ENCODE measurements at regions not wholly inside any gene's neighbourhood (a gene's known extent, or its start where the extent isn't known, plus 50 kb on each side); places are given as distances from the start of the nearest gene placed in this dataset.

DNA sequence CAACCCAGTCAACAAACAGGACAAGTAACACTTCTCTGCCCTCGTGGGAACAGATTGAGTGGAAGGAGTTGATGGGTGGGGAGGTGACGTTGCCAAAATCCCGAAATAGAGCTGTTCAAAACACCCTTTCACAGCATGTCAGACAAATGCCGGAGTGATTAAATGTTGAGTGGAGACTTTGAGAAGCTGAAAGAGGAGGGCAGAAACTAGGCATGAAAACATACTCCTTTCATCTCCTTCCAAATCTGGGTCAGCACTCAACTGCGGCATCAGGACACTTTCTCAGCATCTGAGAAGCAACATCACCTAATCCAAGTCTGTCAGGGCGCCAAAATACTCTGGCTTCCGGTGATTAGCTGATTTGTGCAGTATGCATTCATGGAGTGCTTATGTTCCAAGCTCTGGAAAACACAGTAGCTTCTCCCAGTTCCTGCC lies 51.5 kb upstream of the MRI1 start:
- Mint-ChIP-seq H3K27me3 (ENCODE audit: insufficient read depth) (peaks cover 8% of the 10 kb centered on the region), H3K4me3 (no peak overlapping the region), H3K27ac (no peak overlapping the region), H3K36me3 (ENCODE audit: low read depth) (peaks cover 4% of the 10 kb centered on the region; the same call in 1 of the 2 replicates), H3K4me1 (ENCODE audit: low read depth) (peaks cover 12% of the 10 kb centered on the region), H3K9me3 (peaks cover 13% of the 10 kb centered on the region)
- DNase-seq = no peak
- TF ChIP-seq, protein P1, sequence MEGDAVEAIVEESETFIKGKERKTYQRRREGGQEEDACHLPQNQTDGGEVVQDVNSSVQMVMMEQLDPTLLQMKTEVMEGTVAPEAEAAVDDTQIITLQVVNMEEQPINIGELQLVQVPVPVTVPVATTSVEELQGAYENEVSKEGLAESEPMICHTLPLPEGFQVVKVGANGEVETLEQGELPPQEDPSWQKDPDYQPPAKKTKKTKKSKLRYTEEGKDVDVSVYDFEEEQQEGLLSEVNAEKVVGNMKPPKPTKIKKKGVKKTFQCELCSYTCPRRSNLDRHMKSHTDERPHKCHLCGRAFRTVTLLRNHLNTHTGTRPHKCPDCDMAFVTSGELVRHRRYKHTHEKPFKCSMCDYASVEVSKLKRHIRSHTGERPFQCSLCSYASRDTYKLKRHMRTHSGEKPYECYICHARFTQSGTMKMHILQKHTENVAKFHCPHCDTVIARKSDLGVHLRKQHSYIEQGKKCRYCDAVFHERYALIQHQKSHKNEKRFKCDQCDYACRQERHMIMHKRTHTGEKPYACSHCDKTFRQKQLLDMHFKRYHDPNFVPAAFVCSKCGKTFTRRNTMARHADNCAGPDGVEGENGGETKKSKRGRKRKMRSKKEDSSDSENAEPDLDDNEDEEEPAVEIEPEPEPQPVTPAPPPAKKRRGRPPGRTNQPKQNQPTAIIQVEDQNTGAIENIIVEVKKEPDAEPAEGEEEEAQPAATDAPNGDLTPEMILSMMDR (IDR thresholded peaks at IDR 0.05) = no peak

DNA sequence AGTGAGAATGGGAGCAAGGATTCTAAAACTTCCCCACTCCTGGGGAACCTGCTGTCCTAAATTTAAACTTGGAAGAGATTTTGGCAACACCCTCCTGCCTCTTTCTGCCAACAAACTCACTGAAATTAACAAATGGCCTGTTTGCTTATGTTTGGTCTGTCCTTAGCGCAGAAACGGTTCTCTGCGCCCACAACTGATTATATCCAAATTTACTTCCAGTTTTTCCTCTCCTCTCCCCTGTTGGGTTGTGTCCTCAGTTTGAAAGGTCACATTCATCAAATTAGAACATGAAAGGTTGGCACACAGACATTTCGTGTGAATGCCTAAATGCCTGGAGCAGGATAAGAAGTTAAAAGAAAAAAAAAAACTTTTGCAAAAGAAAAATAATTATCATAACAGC lies 56.4 kb upstream of the MRI1 start:
- Mint-ChIP-seq H3K4me1 (ENCODE audit: low read depth) (no peaks in the 10 kb centered on the region; the same call in 1 of the 2 replicates), H3K9me3 (peaks cover 14% of the 10 kb centered on the region), H3K4me3 (no peak overlapping the region), H3K27ac (no peak overlapping the region), H3K27me3 (ENCODE audit: insufficient read depth) (peaks cover 11% of the 10 kb centered on the region), H3K36me3 (ENCODE audit: low read depth) (no peaks in the 10 kb centered on the region; the same call in 1 of the 2 replicates)
- no peak for DNase-seq
- TF ChIP-seq, protein P1 (IDR thresholded peaks at IDR 0.05) = no peak

DNA sequence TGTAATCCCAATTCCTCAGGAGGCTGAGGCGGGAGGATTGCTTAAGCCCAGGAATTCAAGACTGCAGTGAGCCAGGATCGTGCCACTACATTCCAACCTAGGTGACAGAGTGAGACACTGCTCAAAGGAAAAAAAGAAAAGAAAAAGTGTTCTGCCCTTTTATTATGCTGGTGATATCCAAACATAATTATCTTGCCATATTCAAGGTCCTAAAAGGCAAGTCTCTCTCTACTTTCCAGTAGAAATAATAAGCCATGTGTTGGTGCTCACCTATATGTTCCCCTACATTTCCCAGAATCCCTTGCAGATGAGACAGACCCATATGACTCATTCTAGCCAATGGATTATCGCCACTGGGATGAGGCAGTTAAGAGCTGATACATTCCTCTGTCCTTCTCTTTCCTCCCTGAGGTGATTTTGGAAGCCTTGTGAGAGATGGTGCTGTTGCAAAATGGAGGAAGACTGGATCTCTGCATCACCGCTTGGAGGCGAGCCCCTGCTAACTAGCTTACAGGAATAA lies 58.3 kb upstream of the MRI1 start:
- H3K4me1 Mint-ChIP-seq (ENCODE audit: low read depth) = no peaks in the 10 kb centered on the region
- no peak overlapping the region for H3K4me3 Mint-ChIP-seq
- peaks cover 25% of the 10 kb centered on the region for H3K9me3 Mint-ChIP-seq
- peaks cover 16% of the 10 kb centered on the region for H3K27me3 Mint-ChIP-seq (ENCODE audit: insufficient read depth)
- no peak overlapping the region for H3K27ac Mint-ChIP-seq
- H3K36me3 Mint-ChIP-seq (ENCODE audit: low read depth) = no peaks in the 10 kb centered on the region; the same call in 1 of the 2 replicates
- no peak for DNase-seq
- TF ChIP-seq, protein P1 (IDR thresholded peaks at IDR 0.05) = no peak

DNA sequence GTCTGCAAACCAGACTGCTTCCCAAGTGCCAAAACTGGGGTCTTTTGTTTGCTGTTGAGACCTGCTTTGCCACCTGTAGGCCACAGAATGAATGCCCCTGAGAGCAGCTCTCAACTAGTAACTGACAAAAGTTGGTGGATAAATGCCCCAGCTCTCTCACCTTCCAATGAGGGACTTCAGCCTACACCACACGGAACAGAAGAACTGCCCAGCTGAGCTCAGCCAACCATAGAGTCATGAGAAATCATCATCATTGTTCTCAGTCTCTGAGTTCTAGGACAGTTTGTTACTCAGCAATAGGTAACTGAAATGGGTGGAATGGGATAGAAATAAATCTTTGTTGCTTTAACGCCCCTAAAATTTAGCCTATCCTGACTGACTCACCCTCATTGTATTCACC lies 59.1 kb upstream of the MRI1 start:
- H3K36me3 Mint-ChIP-seq (ENCODE audit: low read depth) = no peaks in the 10 kb centered on the region; the same call in 1 of the 2 replicates
- H3K4me1 Mint-ChIP-seq (ENCODE audit: low read depth) = peaks cover 5% of the 10 kb centered on the region; the same call in 1 of the 2 replicates
- TF ChIP-seq, protein P1 (IDR thresholded peaks at IDR 0.05) = no peak
- no peak overlapping the region for H3K4me3 Mint-ChIP-seq
- DNase-seq = no peak
- no peak overlapping the region for H3K27ac Mint-ChIP-seq
- peaks cover 25% of the 10 kb centered on the region for H3K9me3 Mint-ChIP-seq
- peaks cover 15% of the 10 kb centered on the region for H3K27me3 Mint-ChIP-seq (ENCODE audit: insufficient read depth)

DNA sequence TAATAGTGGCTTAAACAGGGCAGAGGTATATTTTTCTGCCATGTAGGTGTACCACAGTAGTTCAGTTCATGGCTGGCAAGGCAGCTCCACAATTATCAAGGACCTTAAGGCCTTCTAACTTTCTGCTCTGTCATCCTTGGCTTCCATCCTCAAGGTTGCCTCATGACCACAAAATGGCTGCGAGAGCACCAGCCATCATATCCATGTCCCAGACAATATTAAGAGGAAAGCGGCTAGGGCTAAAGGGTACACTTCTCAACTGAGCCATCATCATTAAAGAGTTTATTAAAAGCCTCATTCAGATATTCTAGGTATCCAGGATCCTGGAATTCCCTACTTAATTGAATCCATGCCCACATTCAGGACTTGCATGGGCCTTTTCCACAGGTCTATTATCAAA lies 62.7 kb upstream of the MRI1 start:
- DNase-seq = no peak
- Mint-ChIP-seq H3K4me3 (no peak overlapping the region), H3K4me1 (ENCODE audit: low read depth) (peaks cover 8% of the 10 kb centered on the region; the same call in 1 of the 2 replicates), H3K27ac (no peak overlapping the region), H3K36me3 (ENCODE audit: low read depth) (no peaks in the 10 kb centered on the region; the same call in 1 of the 2 replicates), H3K9me3 (peaks cover 25% of the 10 kb centered on the region), H3K27me3 (ENCODE audit: insufficient read depth) (peaks cover 16% of the 10 kb centered on the region)
- TF ChIP-seq, protein P1 (IDR thresholded peaks at IDR 0.05) = no peak

All from HFFc6 (cell line).